GM23248 (cell line): ENCODE measurements at regions not wholly inside any gene's neighbourhood (a gene's known extent, or its start where the extent isn't known, plus 50 kb on each side); places are given as distances from the start of the nearest gene placed in this dataset.

Source experiments
- DNase-seq: peaks from one replicate; pipeline ENCODE4 v3.0.0-alpha.2; 2015
- H2AFZ ChIP-seq: fragments of 200-600 bp; sonication (generic); 2 replicates; pipeline ENCODE4 v1.6.1; 2016; ENCODE audit warnings: antibody characterized with exemption
- H3F3A ChIP-seq: fragments of 200-600 bp; sonication (generic); 2 replicates; pipeline ENCODE4 v1.6.1; 2016; ENCODE audit warnings: mild to moderate bottlenecking, antibody characterized with exemption, mixed run types; ENCODE audit not compliant: insufficient read depth
- H3K27ac ChIP-seq: fragments of 200-600 bp; sonication (generic); 2 replicates; pipeline ENCODE4 v1.5.1; 2016; ENCODE audit warnings: mild to moderate bottlenecking
- H3K27me3 ChIP-seq: fragments of 200-600 bp; sonication (generic); replicated peaks from 2 replicates; pipeline ENCODE4 v1.6.1; 2016; ENCODE audit warnings: mild to moderate bottlenecking; ENCODE audit not compliant: insufficient read depth
- H3K36me3 ChIP-seq: fragments of 200-600 bp; sonication (generic); 2 replicates; pipeline ENCODE4 v1.6.1; 2016; ENCODE audit warnings: low read depth, mild to moderate bottlenecking
- H3K4me1 ChIP-seq: fragments of 200-600 bp; sonication (generic); 2 replicates; pipeline ENCODE4 v1.6.1; 2016; ENCODE audit warnings: mild to moderate bottlenecking; ENCODE audit not compliant: insufficient read depth
- H3K4me2 ChIP-seq: fragments of 200-600 bp; sonication (generic); one replicate; pipeline ENCODE4 v1.6.1; 2016; ENCODE audit warnings: mild to moderate bottlenecking; ENCODE audit not compliant: unreplicated experiment
- H3K4me3 ChIP-seq: fragments of 200-600 bp; sonication (generic); 2 replicates; pipeline ENCODE4 v1.5.1; 2016; ENCODE audit warnings: mild to moderate bottlenecking
- H3K79me2 ChIP-seq: fragments of 200-600 bp; sonication (generic); 2 replicates; pipeline ENCODE4 v1.6.1; 2016; ENCODE audit warnings: mild to moderate bottlenecking; ENCODE audit not compliant: insufficient read depth
- H3K9ac ChIP-seq: fragments of 200-600 bp; sonication (generic); 2 replicates; pipeline ENCODE4 v1.6.1; 2016; ENCODE audit warnings: mild to moderate bottlenecking
- H3K9me2 ChIP-seq: fragments of 200-600 bp; sonication (generic); 2 replicates; pipeline ENCODE4 v1.6.1; 2016; ENCODE audit warnings: mixed run types, mild to moderate bottlenecking, moderate library complexity; ENCODE audit not compliant: insufficient read depth
- H3K9me3 ChIP-seq: fragments of 200-600 bp; sonication (generic); one replicate; pipeline ENCODE4 v1.6.1; 2017; ENCODE audit warnings: low read depth
- H4K20me1 ChIP-seq: fragments of 200-600 bp; sonication (generic); 2 replicates; pipeline ENCODE4 v1.6.0; 2016; ENCODE audit not compliant: insufficient read depth
- EZH2 ChIP-seq: fragments of 200-600 bp; sonication (generic); IDR thresholded peaks from 2 replicates; pipeline ENCODE4 v1.6.1; 2018; ENCODE audit warnings: antibody characterized with exemption, mild to moderate bottlenecking; ENCODE audit not compliant: insufficient read depth, poor library complexity, severe bottlenecking
- EZH2phosphoT487 ChIP-seq: fragments of 200-600 bp; sonication (generic); IDR thresholded peaks from 2 replicates; pipeline ENCODE4 v1.6.1; 2018; ENCODE audit warnings: antibody characterized with exemption, moderate library complexity, mild to moderate bottlenecking, low read depth; ENCODE audit not compliant: insufficient read depth
- WGBS, 2 experiments: methylation state at CpG; one replicate each; pipeline ENCODE4 v1.1.6; 2015 to 2017; ENCODE audit warnings: low lambda C conversion rate in 2 of 2, low coverage in 1 of 2; ENCODE audit errors: missing lambda C conversion rate in 2 of 2; 5-methylcytosine and 5-hydroxymethylcytosine counted together
- in situ Hi-C: fragments of 300-500 bp; cut with MboI; formaldehyde crosslinking; loops from 2 replicates; pipeline ENCODE4 v1.15.0; 2020

DNA sequence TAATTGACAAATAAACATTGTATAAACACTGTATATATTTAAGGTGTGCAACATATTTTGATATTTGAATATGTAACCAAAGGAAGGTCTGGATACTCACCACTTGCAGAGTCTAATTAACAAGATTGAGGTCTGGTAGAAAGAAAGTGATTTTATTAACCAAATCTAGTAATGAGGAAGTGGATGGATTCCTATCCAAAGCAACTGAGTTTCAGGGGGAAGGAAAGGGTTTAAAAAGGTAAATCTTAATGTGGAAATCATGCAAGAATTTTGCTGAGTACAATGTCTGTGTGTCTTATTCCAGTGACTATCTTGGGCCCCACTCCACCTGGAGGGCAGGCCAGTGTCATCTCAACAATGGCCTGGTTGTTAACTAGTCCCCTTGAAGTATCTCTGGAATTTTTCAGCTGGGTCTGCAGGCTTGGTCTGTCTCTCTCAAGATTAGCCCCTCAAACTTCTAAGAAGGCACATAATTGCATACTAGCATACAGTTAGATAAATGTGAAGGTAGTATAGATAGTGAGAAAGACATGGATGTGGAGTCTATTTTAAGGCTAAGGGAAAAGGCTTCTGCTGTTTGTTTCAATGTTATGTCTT lies 262.7 kb upstream of the RGS18 start:
- Histone ChIP-seq H3K4me2 (no peak overlapping the region), H4K20me1 (no peaks in the 10 kb centered on the region), H3K79me2 (no peaks in the 10 kb centered on the region), H3K4me1 (no peaks in the 10 kb centered on the region), H2AFZ (no peak overlapping the region), H3K27me3 (no peaks in the 10 kb centered on the region), H3F3A (no peaks in the 10 kb centered on the region), H3K36me3 (no peaks in the 10 kb centered on the region), H3K9me3 (no peaks in the 10 kb centered on the region), H3K4me3 (no peak overlapping the region), H3K9me2 (no peaks in the 10 kb centered on the region), H3K27ac (no peak overlapping the region), H3K9ac (no peak overlapping the region)
- no peak for DNase-seq
- TF ChIP-seq EZH2 (no peak), EZH2phosphoT487 (no peak)
- in situ Hi-C loops: no loop called here

DNA sequence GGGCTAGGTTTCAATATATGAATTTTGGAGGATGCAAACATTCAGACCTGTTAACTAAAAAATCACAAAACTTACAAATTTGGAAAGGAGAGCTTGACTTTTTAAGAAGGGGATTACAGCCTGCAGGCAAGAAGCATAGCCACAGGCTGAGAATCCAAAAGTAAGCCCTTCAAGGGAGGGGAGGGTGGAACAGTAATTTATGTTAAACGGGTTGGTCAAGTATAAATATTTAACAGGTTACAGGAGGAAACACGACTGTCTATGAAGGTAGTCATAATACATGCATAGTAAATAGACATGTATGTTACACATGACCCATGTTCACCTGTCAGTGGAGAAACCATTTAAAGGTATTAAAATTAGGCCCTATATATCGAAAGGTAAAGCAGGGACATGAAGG lies 261.1 kb upstream of the RGS18 start:
- H3K9me2 ChIP-seq: no peaks in the 10 kb centered on the region
- no peak overlapping the region for H3K4me3 ChIP-seq
- in situ Hi-C loops: no loop called here
- no peak overlapping the region for H3K9ac ChIP-seq
- H3F3A ChIP-seq: no peaks in the 10 kb centered on the region
- WGBS, 2 experiments: 19 to 24% methylated on average over 3 of the region's 3 CpGs
- no peak overlapping the region for H3K27ac ChIP-seq
- H2AFZ ChIP-seq: no peak overlapping the region
- no peaks in the 10 kb centered on the region for H3K36me3 ChIP-seq
- no peaks in the 10 kb centered on the region for H3K79me2 ChIP-seq
- no peaks in the 10 kb centered on the region for H3K9me3 ChIP-seq
- no peak for DNase-seq
- H3K27me3 ChIP-seq: no peaks in the 10 kb centered on the region
- TF ChIP-seq EZH2phosphoT487 (no peak), EZH2 (no peak)
- H3K4me1 ChIP-seq: no peaks in the 10 kb centered on the region
- no peaks in the 10 kb centered on the region for H4K20me1 ChIP-seq
- no peak overlapping the region for H3K4me2 ChIP-seq

DNA sequence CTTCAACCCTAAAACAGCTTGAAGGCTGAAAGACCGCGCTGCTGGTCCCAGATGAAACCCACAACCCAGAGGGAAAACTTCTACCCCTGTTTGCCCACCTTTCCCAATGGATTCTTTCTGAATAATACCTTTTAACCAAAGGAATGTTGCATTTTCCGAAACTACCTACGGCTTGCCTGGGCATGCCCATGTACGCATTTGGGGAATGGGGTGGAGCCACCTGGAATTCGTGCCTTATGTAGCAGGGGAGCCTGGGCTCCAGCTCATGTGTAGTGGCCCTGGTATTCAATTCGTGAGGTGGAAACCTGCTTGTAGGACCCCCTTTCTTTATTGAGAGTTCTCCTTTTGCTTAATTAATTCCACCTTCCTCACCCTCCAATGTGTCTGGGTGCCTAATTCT lies 256.6 kb upstream of the RGS18 start:
- no peak for DNase-seq
- no peak overlapping the region for H3K27ac ChIP-seq
- TF ChIP-seq EZH2 (no peak), EZH2phosphoT487 (no peak)
- no peaks in the 10 kb centered on the region for H4K20me1 ChIP-seq
- H3F3A ChIP-seq: no peaks in the 10 kb centered on the region
- H3K9me2 ChIP-seq: no peaks in the 10 kb centered on the region
- H3K36me3 ChIP-seq: no peaks in the 10 kb centered on the region
- no peak overlapping the region for H3K9ac ChIP-seq
- H3K27me3 ChIP-seq: no peaks in the 10 kb centered on the region
- whole genome bisulfite sequencing, 2 experiments: 27 to 28% methylated on average over 7 of the region's 7 CpGs
- H3K4me3 ChIP-seq: no peak overlapping the region
- no peaks in the 10 kb centered on the region for H3K4me1 ChIP-seq
- no peaks in the 10 kb centered on the region for H3K79me2 ChIP-seq
- H3K9me3 ChIP-seq: no peaks in the 10 kb centered on the region
- no peak overlapping the region for H2AFZ ChIP-seq
- H3K4me2 ChIP-seq: no peak overlapping the region
- in situ Hi-C loops: no loop called here

DNA sequence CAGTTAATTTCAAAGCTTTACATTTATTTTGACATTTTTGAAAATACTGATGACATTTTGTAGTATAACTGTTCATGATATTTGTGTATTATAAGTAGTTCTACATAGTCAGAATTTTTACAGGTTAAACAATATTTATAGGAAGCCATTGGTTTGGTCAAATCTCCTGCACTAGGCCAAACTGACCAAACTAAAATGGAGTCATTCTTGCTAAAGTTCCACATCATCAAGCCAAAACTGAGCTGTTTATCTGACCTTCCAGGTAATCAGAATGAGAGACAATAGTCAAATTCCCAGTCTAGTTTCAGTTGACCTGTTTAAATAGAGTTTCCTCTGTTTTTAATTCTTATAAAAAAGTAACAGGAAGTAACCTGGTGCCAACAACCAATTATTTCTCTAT lies 253.3 kb upstream of the RGS18 start:
- no peaks in the 10 kb centered on the region for H4K20me1 ChIP-seq
- no peak overlapping the region for H3K27ac ChIP-seq
- H3F3A ChIP-seq: no peaks in the 10 kb centered on the region
- in situ Hi-C loops: no loop called here
- no peak overlapping the region for H3K9ac ChIP-seq
- H3K27me3 ChIP-seq: no peaks in the 10 kb centered on the region
- no peak overlapping the region for H3K4me2 ChIP-seq
- no peaks in the 10 kb centered on the region for H3K4me1 ChIP-seq
- H3K9me3 ChIP-seq: no peaks in the 10 kb centered on the region
- no peaks in the 10 kb centered on the region for H3K79me2 ChIP-seq
- DNase-seq: no peak
- no peak overlapping the region for H3K4me3 ChIP-seq
- H3K9me2 ChIP-seq: no peaks in the 10 kb centered on the region
- no peak for TF ChIP-seq EZH2phosphoT487
- no peak for TF ChIP-seq EZH2
- no peaks in the 10 kb centered on the region for H3K36me3 ChIP-seq
- no peak overlapping the region for H2AFZ ChIP-seq

DNA sequence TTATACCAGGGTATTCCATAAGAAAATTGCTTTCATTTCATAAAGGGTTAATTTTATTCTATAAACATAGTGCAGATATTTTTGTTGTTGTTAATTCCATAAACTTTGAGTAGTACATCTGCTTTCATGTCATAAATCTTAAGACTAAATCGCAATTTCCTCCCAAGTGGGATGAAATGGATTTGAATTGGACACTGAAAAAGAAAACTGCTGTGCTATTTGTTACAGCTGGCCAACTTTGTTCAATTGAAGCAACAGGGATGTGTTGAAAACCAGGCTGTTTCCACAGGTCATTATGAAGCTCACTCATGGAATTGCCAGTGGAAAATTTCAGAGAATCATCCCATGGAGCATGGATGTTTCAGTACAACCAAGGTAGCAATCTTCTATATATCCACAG lies 252.5 kb upstream of the RGS18 start:
- Histone ChIP-seq H3K4me2 (no peak overlapping the region), H3K9me2 (no peaks in the 10 kb centered on the region), H3K4me1 (no peaks in the 10 kb centered on the region), H3K79me2 (no peaks in the 10 kb centered on the region), H3K9ac (no peak overlapping the region), H4K20me1 (no peaks in the 10 kb centered on the region), H2AFZ (no peak overlapping the region), H3K27ac (no peak overlapping the region), H3K9me3 (no peaks in the 10 kb centered on the region), H3K36me3 (no peaks in the 10 kb centered on the region), H3F3A (no peaks in the 10 kb centered on the region), H3K4me3 (no peak overlapping the region), H3K27me3 (no peaks in the 10 kb centered on the region)
- no peak for DNase-seq
- in situ Hi-C loops: no loop called here
- whole genome bisulfite sequencing, 2 experiments: 0% methylated on average over 1 of the region's 1 CpG
- TF ChIP-seq EZH2 (no peak), EZH2phosphoT487 (no peak)
